Upper lobe of left lung (tissue), 6 donors: ENCODE measurements at regions not wholly inside any gene's neighbourhood (a gene's known extent, or its start where the extent isn't known, plus 50 kb on each side); places are given as distances from the start of the nearest gene placed in this dataset.
"Not testable (repeated sequence)": the region's sequence is repeated elsewhere in the genome, so short reads cannot be mapped to it uniquely, and the experiment has no call there.

ENCODE experiments used
- ATAC-seq, 2 donors: fragments of 200-7000 bp; cut with Tn5 transposase; one replicate each; pipeline ENCODE4 v1.9.1; 2022; ENCODE audit warnings: mild to moderate bottlenecking in 2 of 2, moderate library complexity in 2 of 2; ENCODE audit not compliant: low FRiP score in 2 of 2
- DNase-seq, 2 donors: peaks; one replicate each; pipeline ENCODE4 v3.0.0-alpha.2; 2019 to 2020
- H3K27ac ChIP-seq, 4 donors: fragments of 200-600 bp; sonication (generic); one replicate each; pipeline ENCODE4 v1.5.1; 2016 to 2019
- H3K27me3 ChIP-seq, 4 donors: fragments of 200-600 bp; sonication (generic); one replicate each; pipeline ENCODE4 v1.5.1; 2017 to 2019
- H3K36me3 ChIP-seq, 4 donors: fragments of 200-600 bp; sonication (generic); one replicate each; pipeline ENCODE4 v1.5.1; 2016 to 2019
- H3K4me1 ChIP-seq, 4 donors: fragments of 200-600 bp; sonication (generic); one replicate each; pipeline ENCODE4 v1.5.1; 2018 to 2019
- H3K4me3 ChIP-seq, 4 donors: fragments of 200-600 bp; sonication (generic); one replicate each; pipeline ENCODE4 v1.5.1; 2017 to 2019; ENCODE audit warnings: mild to moderate bottlenecking in 2 of 4, moderate library complexity in 1 of 4
- H3K9me3 ChIP-seq, 4 donors: fragments of 200-600 bp; sonication (generic); one replicate each; pipeline ENCODE4 v1.5.1; 2018 to 2019
- EP300 ChIP-seq, 4 donors: sonication (generic); formaldehyde crosslinking; IDR thresholded peaks; one replicate each; pipeline ENCODE4 v1.5.1; 2017; ENCODE audit warnings: antibody characterized with exemption in 4 of 4, control low read depth in 2 of 4
- POLR2A ChIP-seq, 4 donors: fragments of 450-650 bp; IDR thresholded peaks; one replicate each; pipeline ENCODE4 v1.5.1; 2016 to 2017; ENCODE audit warnings: antibody characterized with exemption in 4 of 4, mild to moderate bottlenecking in 2 of 4
- POLR2AphosphoS5 ChIP-seq, 2 donors: sonication (generic); formaldehyde crosslinking; IDR thresholded peaks; one replicate each; pipeline ENCODE4 v1.5.1; 2017; ENCODE audit warnings: antibody characterized with exemption in 2 of 2
- WGBS, 2 donors: methylation state at CpG; one replicate each; pipeline ENCODE4 v1.1.5; 2017 to 2018; 5-methylcytosine and 5-hydroxymethylcytosine counted together
- TF ChIP-seq, protein P1 (sequence below), 6 experiments: fragments of 450-650 bp in 4 of 6; fragments of 200-600 bp in 2 of 6; sonication (generic) in 2 of 6; IDR thresholded peaks; one replicate each; pipeline ENCODE4 v1.5.1; 2016 to 2019; ENCODE audit warnings: antibody characterized with exemption in 6 of 6
- donor health status: DM: no; HTN: no; CAD: no; lungs with moderate emphysema.
- donor health status: DM: no; HTN: yes; CAD: no; lungs with severe emphysema.

DNA sequence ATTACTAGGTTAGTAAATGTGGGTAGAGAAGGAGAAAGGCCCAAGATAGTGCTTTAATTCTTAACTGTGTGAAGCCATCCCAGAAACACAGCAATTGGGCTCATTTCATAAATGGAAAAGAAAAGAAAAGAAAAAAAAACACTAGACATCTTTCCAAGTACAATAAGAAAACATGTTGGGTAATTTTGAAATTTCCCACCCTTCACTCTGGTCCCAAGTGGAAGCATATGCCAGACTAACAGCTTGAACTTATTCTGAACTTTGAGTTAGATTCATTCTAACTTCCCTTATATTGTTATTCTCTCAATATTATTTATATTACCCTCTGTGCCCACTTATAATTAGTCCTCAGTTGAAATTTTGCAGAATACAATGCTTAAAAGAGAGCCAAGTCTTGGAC is 113.4 kb upstream of the GHR start:
- TF ChIP-seq POLR2AphosphoS5 (IDR thresholded peaks at IDR 0.05) = no peak
- TF ChIP-seq POLR2A (IDR thresholded peaks at IDR 0.05) = no peak
- TF ChIP-seq, protein P1, sequence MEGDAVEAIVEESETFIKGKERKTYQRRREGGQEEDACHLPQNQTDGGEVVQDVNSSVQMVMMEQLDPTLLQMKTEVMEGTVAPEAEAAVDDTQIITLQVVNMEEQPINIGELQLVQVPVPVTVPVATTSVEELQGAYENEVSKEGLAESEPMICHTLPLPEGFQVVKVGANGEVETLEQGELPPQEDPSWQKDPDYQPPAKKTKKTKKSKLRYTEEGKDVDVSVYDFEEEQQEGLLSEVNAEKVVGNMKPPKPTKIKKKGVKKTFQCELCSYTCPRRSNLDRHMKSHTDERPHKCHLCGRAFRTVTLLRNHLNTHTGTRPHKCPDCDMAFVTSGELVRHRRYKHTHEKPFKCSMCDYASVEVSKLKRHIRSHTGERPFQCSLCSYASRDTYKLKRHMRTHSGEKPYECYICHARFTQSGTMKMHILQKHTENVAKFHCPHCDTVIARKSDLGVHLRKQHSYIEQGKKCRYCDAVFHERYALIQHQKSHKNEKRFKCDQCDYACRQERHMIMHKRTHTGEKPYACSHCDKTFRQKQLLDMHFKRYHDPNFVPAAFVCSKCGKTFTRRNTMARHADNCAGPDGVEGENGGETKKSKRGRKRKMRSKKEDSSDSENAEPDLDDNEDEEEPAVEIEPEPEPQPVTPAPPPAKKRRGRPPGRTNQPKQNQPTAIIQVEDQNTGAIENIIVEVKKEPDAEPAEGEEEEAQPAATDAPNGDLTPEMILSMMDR (IDR thresholded peaks at IDR 0.05) = no peak
- TF ChIP-seq EP300 (IDR thresholded peaks at IDR 0.05) = no peak
- no peak overlapping the region for H3K27ac ChIP-seq
- no peaks in the 10 kb centered on the region for H3K27me3 ChIP-seq
- H3K9me3 ChIP-seq = no peaks in the 10 kb centered on the region
- H3K4me3 ChIP-seq = no peak overlapping the region
- no peaks in the 10 kb centered on the region for H3K4me1 ChIP-seq
- ATAC-seq (no peak), DNase-seq (no peak)
- no peaks in the 10 kb centered on the region for H3K36me3 ChIP-seq

DNA sequence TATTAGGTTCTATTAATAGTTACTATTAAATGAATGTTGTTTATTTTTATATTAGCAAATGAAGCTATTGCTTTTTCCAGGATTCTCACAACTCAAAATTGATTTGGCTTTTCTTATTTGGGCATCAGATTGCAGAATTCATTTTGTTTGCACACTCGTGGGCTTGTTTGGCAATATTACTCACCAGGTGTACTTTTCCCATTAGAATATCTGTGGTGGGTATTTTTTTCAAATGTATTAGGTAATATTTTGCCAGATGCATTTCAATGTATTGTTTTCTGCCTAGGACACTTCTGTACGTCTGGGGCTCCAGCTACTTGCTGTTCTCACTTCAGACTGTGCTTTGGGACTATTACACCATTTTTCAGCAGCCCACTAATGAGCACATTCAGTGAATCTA is 108.0 kb upstream of the GHR start:
- DNase-seq (no peak), ATAC-seq (no peak)
- Histone ChIP-seq H3K36me3 (no peaks in the 10 kb centered on the region), H3K9me3 (peaks cover 0 to 17% (median 15%) of the 10 kb centered on the region in 4 donors), H3K27me3 (no peaks in the 10 kb centered on the region), H3K27ac (no peak overlapping the region), H3K4me3 (no peak overlapping the region), H3K4me1 (no peaks in the 10 kb centered on the region)
- TF ChIP-seq EP300 (IDR thresholded peaks at IDR 0.05) (no peak), POLR2AphosphoS5 (IDR thresholded peaks at IDR 0.05) (no peak), POLR2A (IDR thresholded peaks at IDR 0.05) (no peak)
- TF ChIP-seq, protein P1 (IDR thresholded peaks at IDR 0.05) = no peak
- WGBS, 2 donors = 49% methylated on average over 2 of the region's 2 CpGs

DNA sequence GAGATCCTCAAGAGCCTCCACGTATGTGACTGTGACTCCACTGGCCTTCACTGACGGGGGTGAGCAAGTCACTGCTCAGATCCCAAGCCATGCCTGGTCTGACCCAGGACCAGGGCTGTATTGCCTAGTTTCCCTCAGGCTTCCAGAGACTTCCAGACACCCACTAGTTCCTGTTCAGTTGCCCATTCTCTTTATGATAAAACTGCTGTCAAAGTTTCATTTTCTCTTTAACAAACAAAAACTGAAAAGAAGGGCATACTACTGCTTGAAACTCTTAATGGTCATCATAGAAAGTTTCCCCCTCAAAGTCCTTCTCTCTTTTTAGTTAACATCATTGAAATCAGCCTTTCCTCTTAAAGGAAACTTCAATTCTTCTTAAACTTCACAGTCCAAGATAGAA is 105.7 kb upstream of the GHR start:
- H3K4me1 ChIP-seq = no peaks in the 10 kb centered on the region
- no peaks in the 10 kb centered on the region for H3K36me3 ChIP-seq
- 54 to 70% methylated on average over 2 of the region's 2 CpGs for WGBS, 2 donors
- no peak overlapping the region for H3K4me3 ChIP-seq
- H3K27me3 ChIP-seq = no peaks in the 10 kb centered on the region
- peaks cover 0 to 18% (median 17%) of the 10 kb centered on the region in 4 donors for H3K9me3 ChIP-seq
- no peak for ATAC-seq
- no peak for DNase-seq
- TF ChIP-seq, protein P1 (IDR thresholded peaks at IDR 0.05) = no peak
- no peak for TF ChIP-seq EP300 (IDR thresholded peaks at IDR 0.05)
- no peak for TF ChIP-seq POLR2A (IDR thresholded peaks at IDR 0.05)
- TF ChIP-seq POLR2AphosphoS5 (IDR thresholded peaks at IDR 0.05) = no peak
- H3K27ac ChIP-seq = no peak overlapping the region

DNA sequence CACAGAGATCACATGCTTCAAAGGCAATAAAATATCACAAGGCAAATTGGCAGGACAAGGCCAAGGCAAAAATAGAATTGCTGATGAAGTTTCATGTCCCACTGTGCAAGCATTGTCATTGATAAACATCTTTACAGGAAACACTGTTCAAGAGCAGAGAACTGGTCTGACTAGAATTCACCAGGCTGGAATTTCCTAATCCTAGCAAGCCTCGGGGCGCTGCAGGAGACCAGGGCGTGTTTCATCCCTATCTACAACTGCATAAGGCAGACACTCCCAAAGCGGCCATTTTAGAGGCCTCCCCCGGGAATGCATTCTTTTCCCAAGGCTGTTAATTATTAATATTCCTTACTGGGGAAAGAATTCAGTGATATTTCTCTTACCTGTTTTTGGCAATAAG is 103.7 kb upstream of the GHR start:
- not testable (repeated sequence) for H3K4me3 ChIP-seq, H3K27ac ChIP-seq, H3K4me1 ChIP-seq, ATAC-seq, DNase-seq, H3K36me3 ChIP-seq, H3K27me3 ChIP-seq
- WGBS, 2 donors = 69 to 76% methylated on average over 5 of the region's 5 CpGs
- H3K9me3 ChIP-seq = peaks cover 0 to 18% (median 17%) of the 10 kb centered on the region in 4 donors

DNA sequence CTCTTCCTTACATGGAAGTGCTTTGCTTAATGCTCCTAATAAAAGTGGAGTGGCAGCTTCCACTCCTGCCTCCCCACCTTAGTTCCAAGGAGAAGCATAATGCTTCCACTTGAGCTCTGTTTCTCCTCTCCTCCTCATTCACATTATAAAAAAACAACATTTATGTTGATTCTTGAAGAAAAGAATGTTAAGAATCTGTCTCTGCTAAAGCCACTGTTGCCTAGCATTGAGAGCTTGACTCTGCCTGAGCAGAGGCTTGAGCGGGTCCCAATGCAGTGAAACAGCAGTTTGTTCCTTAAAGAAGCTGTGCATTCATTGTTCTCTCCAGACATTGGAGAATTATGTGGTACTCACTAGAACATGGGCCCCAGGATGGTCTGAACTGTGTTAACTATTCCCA is 101.5 kb upstream of the GHR start:
- 67 to 73% methylated on average over 1 of the region's 1 CpG for WGBS, 2 donors
- Histone ChIP-seq H3K27me3 (no peaks in the 10 kb centered on the region), H3K4me3 (no peak overlapping the region), H3K27ac (no peak overlapping the region), H3K9me3 (peaks cover 0 to 18% (median 17%) of the 10 kb centered on the region in 4 donors), H3K36me3 (no peaks in the 10 kb centered on the region), H3K4me1 (no peaks in the 10 kb centered on the region)
- no peak for DNase-seq
- no peak for ATAC-seq
- no peak for TF ChIP-seq EP300 (IDR thresholded peaks at IDR 0.05)
- TF ChIP-seq POLR2A (IDR thresholded peaks at IDR 0.05) = no peak
- TF ChIP-seq, protein P1 (IDR thresholded peaks at IDR 0.05) = no peak
- TF ChIP-seq POLR2AphosphoS5 (IDR thresholded peaks at IDR 0.05) = no peak
